Bronchial epithelial cell (primary cell): ENCODE measurements at regions not wholly inside any gene's neighbourhood (a gene's known extent, or its start where the extent isn't known, plus 50 kb on each side); places are given as distances from the start of the nearest gene placed in this dataset.

Source experiments
- DNase-seq: peaks from one replicate; pipeline ENCODE4 v3.0.0-alpha.2; 2010; ENCODE audit warnings: low read depth
- FAIRE-seq: peaks from 2 replicates; lab custom pipeline; 2011; peaks lifted over from hg19 to GRCh38; lab: Jason Lieb, UNC
- H3K27me3 ChIP-seq: 2 replicates; pipeline ENCODE4 v1.5.1; 2011; ENCODE audit warnings: low read length; ENCODE audit not compliant: control insufficient read depth, insufficient read depth
- H3K36me3 ChIP-seq: 2 replicates; pipeline ENCODE4 v1.5.1; 2011; ENCODE audit warnings: low read length; ENCODE audit not compliant: control insufficient read depth, insufficient read depth
- H3K4me3 ChIP-seq: 2 replicates; pipeline ENCODE4 v1.5.1; 2011; ENCODE audit warnings: mild to moderate bottlenecking, low read depth, low read length, control low read depth
- CTCF ChIP-seq: IDR thresholded peaks from 2 replicates; pipeline ENCODE4 v1.5.1; 2011; ENCODE audit warnings: mild to moderate bottlenecking, moderate library complexity, low read length, control low read depth, inconsistent platforms; ENCODE audit not compliant: insufficient read depth, severe bottlenecking

DNA sequence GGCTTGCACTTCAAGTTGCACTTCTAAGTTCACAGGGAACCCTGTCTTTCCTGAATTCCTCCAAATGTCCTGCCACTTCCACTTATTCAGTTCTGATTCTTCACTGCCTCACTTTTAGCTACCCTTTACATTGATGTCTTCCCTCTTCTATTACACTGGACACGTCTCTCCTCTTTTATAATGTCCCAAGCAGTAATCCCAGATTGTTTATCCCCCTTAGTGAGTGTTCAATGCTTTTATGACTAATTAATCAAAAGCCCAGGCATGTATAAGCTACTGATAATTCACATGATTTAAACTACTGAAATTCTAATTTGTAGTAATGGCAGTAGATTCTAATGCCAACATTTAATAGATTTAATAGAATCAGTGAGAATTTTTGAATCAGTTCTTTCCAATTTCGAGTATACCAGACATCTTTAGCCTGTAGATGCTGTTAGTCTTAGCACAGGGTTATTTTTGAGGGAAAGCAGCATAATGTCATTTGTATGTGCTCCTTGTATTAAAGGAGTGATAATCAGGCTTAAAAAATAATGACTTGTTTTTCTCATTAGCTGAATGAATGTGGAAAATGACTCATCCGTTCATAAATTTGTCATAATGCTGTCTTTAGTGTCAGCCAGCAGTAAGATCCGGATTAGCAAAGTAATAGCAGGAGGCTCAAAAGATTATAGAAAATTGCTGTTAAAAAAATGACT, 703.1 kb downstream of the CENPC start:
- FAIRE-seq (no peak), DNase-seq (no peak)
- no peaks in the 10 kb centered on the region for H3K27me3 ChIP-seq
- no peak overlapping the region for H3K4me3 ChIP-seq
- H3K36me3 ChIP-seq, result no peaks in the 10 kb centered on the region
- no peak for TF ChIP-seq CTCF

DNA sequence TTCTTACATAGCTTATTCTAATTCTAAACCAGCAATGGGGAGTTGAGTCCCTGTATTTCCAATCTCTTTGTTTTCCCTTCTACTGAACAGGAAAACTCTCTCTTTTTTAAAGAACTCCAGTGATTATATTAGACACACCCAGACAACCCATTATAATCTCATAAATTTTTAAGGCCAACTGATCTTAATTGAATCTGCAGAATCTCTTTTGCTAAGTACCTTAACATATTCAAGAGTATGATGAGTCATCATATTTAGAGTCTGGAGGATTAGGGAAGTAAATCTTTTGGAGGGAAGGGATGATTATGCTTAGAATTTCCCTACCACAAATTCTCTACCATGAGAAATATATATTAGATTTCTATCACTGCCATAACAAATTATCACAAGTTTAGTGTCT, 705.1 kb downstream of the CENPC start:
- TF ChIP-seq CTCF, result no peak
- Histone ChIP-seq H3K4me3 (no peak overlapping the region), H3K36me3 (no peaks in the 10 kb centered on the region), H3K27me3 (no peaks in the 10 kb centered on the region)
- DNase-seq (no peak), FAIRE-seq (no peak)

- Histone ChIP-seq H3K4me3 (no peak overlapping the region), H3K36me3 (no peaks in the 10 kb centered on the region), H3K27me3 (no peaks in the 10 kb centered on the region)
- no peak for DNase-seq
- TF ChIP-seq CTCF, result no peak
- no peak for FAIRE-seq
These were observed 707.9 kb downstream of the CENPC start for GRCh38 chr4:66837279-66837922.

GRCh38 chr4:66829310-66829709, 716.0 kb downstream of the CENPC start:
- TF ChIP-seq CTCF, result no peak
- DNase-seq, result no peak
- Histone ChIP-seq H3K4me3 (no peak overlapping the region), H3K27me3 (no peaks in the 10 kb centered on the region), H3K36me3 (no peaks in the 10 kb centered on the region)
- no peak for FAIRE-seq

DNA sequence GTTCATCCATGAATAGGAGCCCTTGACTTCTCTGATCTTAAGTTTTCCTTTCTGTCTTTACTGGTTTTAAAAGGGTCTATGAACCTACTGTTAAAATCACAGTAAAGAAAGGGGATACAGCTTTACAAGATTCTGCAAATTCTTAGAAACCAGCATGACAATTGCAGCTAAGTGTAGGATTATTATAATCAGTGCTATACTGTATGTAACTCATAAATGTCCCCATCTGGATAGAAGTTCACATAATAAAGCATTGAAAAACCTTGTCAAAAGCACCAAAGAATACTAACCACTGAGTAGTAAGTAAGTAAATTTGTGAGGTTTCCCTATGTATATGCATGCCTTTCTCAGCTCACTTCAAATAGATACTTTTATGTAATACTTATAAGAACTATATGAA, 724.6 kb downstream of the CENPC start:
- FAIRE-seq (no peak), DNase-seq (no peak)
- Histone ChIP-seq H3K36me3 (no peaks in the 10 kb centered on the region), H3K27me3 (no peaks in the 10 kb centered on the region), H3K4me3 (no peak overlapping the region)
- no peak for TF ChIP-seq CTCF
